LHCN-M2 (cell line): ENCODE measurements at regions not wholly inside any gene's neighbourhood (a gene's known extent, or its start where the extent isn't known, plus 50 kb on each side); places are given as distances from the start of the nearest gene placed in this dataset.

Experiments
- DNase-seq: peaks from one replicate; pipeline ENCODE4 v3.0.0-alpha.2; 2012; ENCODE audit warnings: low read depth

- no peak for DNase-seq
These were observed 178.3 kb upstream of the NECTIN1 start for GRCh38 chr11:119907122-119907851.

GRCh38 chr11:119906376-119906775 lies 177.4 kb upstream of the NECTIN1 start:
- DNase-seq = no peak

- no peak for DNase-seq
These were observed 176.2 kb upstream of the NECTIN1 start for GRCh38 chr11:119905162-119905561.

GRCh38 chr11:119904531-119905035 lies 175.6 kb upstream of the NECTIN1 start:
- DNase-seq = no peak

GRCh38 chr11:119903821-119904220 lies 174.8 kb upstream of the NECTIN1 start:
- DNase-seq = no peak

GRCh38 chr11:119903389-119903788 lies 174.4 kb upstream of the NECTIN1 start:
- no peak for DNase-seq

GRCh38 chr11:119902656-119903231 lies 173.7 kb upstream of the NECTIN1 start:
- DNase-seq = no peak

GRCh38 chr11:119901657-119902577 lies 172.9 kb upstream of the NECTIN1 start:
- DNase-seq = no peak

GRCh38 chr11:119899997-119900396 lies 171.0 kb upstream of the NECTIN1 start:
- no peak for DNase-seq

GRCh38 chr11:119897576-119897975 lies 168.6 kb upstream of the NECTIN1 start:
- DNase-seq = no peak

- DNase-seq = no peak
These were observed 168.0 kb upstream of the NECTIN1 start for GRCh38 chr11:119897046-119897440.

GRCh38 chr11:119896387-119897045 lies 167.5 kb upstream of the NECTIN1 start:
- no peak for DNase-seq

GRCh38 chr11:119895981-119896380 lies 167.0 kb upstream of the NECTIN1 start:
- DNase-seq = no peak

- no peak for DNase-seq
These were observed 165.9 kb upstream of the NECTIN1 start for GRCh38 chr11:119894916-119895315.

- no peak for DNase-seq
These were observed 163.4 kb upstream of the NECTIN1 start for GRCh38 chr11:119892311-119892808.

GRCh38 chr11:119891055-119891768 lies 162.2 kb upstream of the NECTIN1 start:
- no peak for DNase-seq

GRCh38 chr11:119890466-119890865 lies 161.5 kb upstream of the NECTIN1 start:
- no peak for DNase-seq

GRCh38 chr11:119889728-119890280 lies 160.8 kb upstream of the NECTIN1 start:
- no peak for DNase-seq

GRCh38 chr11:119889111-119889510 lies 160.1 kb upstream of the NECTIN1 start:
- no peak for DNase-seq

GRCh38 chr11:119888119-119888518 lies 159.1 kb upstream of the NECTIN1 start:
- DNase-seq = no peak
